CD4-positive, alpha-beta T cell (primary cell): ENCODE measurements at regions not wholly inside any gene's neighbourhood (a gene's known extent, or its start where the extent isn't known, plus 50 kb on each side); places are given as distances from the start of the nearest gene placed in this dataset.

Experiments
- ATAC-seq: fragments of 200-7000 bp; cut with Tn5 transposase; one replicate; pipeline ENCODE4 v1.10.0; 2022; ENCODE audit warnings: mild to moderate bottlenecking; ENCODE audit not compliant: poor library complexity
- CTCF ChIA-PET: fragments of 350-600 bp; sonication (Branson Sonifier 250); formaldehyde crosslinking; loops from one replicate; lab custom pipeline; 2021; ENCODE audit warnings: antibody characterized with exemption, inconsistent platforms; lab: Charles Lee
- POLR2A ChIA-PET: fragments of 350-600 bp; sonication (Branson Sonifier 250); formaldehyde crosslinking; loops from one replicate; lab custom pipeline; 2021; ENCODE audit warnings: antibody characterized with exemption, inconsistent platforms; lab: Charles Lee
- DNase-seq, 14 experiments: peaks; one replicate each; pipeline ENCODE4 v3.0.0-alpha.2; 2013 to 2020; ENCODE audit warnings: mixed read lengths in 2 of 14
- H3K27ac ChIP-seq, 2 donors: one replicate each; pipeline versions ENCODE4 v1.5.1 to v1.7.0; 2013; ENCODE audit warnings: low read length in 2 of 2, low read depth in 1 of 2, mild to moderate bottlenecking in 1 of 2
- H3K27me3 ChIP-seq, 2 experiments: 1 replicate in 1 of 2; 2 replicates in 1 of 2; pipeline versions ENCODE4 v1.6.1 to v1.7.0; 2013; ENCODE audit warnings: low read length in 2 of 2, control low read depth in 1 of 2, mild to moderate bottlenecking in 1 of 2, moderate library complexity in 1 of 2; ENCODE audit not compliant: insufficient read depth in 2 of 2, control insufficient read depth in 1 of 2
- H3K36me3 ChIP-seq: one replicate; pipeline ENCODE4 v1.6.1; 2013; ENCODE audit warnings: low read length, control low read depth; ENCODE audit not compliant: insufficient read depth
- H3K4me1 ChIP-seq: one replicate; pipeline ENCODE4 v1.6.1; 2013; ENCODE audit warnings: low read length, control low read depth; ENCODE audit not compliant: insufficient read depth
- H3K4me3 ChIP-seq: one replicate; pipeline ENCODE4 v1.5.1; 2013; ENCODE audit warnings: mild to moderate bottlenecking, low read length, moderate library complexity
- H3K9me3 ChIP-seq, 2 experiments: 1 replicate in 1 of 2; 2 replicates in 1 of 2; pipeline versions ENCODE4 v1.6.1 to v1.7.0; 2013; ENCODE audit warnings: low read length in 2 of 2, mild to moderate bottlenecking in 2 of 2, control low read depth in 1 of 2, moderate library complexity in 1 of 2; ENCODE audit not compliant: control insufficient read depth in 1 of 2, insufficient read depth in 1 of 2
- H3K27ac Mint-ChIP-seq: one replicate; pipeline ENCODE4 v1.8.0; 2020; ENCODE audit warnings: mixed read lengths
- H3K27me3 Mint-ChIP-seq: one replicate; pipeline ENCODE4 v1.8.0; 2021; ENCODE audit warnings: mixed read lengths
- H3K36me3 Mint-ChIP-seq: one replicate; pipeline ENCODE4 v1.8.0; 2021; ENCODE audit warnings: low read depth, mixed read lengths
- H3K4me1 Mint-ChIP-seq: one replicate; pipeline ENCODE4 v1.8.0; 2021; ENCODE audit warnings: low read depth, mixed read lengths
- H3K4me3 Mint-ChIP-seq: one replicate; pipeline ENCODE4 v1.8.0; 2020; ENCODE audit warnings: mild to moderate bottlenecking, mixed read lengths
- H3K9me3 Mint-ChIP-seq: one replicate; pipeline ENCODE4 v1.8.0; 2020; ENCODE audit warnings: mixed read lengths
- intact Hi-C, 2 experiments: fragments of 100-400 bp; cut with DNase I in 1 of 2; cut with micrococcal nuclease in 1 of 2; formaldehyde crosslinking; loops; one replicate each; pipeline versions ENCODE4 v1.15.1 to v1.9.0; 2023 to 2025; cut with DNase I, micrococcal nuclease
- TF ChIP-seq, protein P1 (sequence below): fragments of 200-600 bp; IDR thresholded peaks from one replicate; pipeline ENCODE4 v1.8.0; 2022; ENCODE audit warnings: antibody characterized with exemption, mild to moderate bottlenecking

DNA sequence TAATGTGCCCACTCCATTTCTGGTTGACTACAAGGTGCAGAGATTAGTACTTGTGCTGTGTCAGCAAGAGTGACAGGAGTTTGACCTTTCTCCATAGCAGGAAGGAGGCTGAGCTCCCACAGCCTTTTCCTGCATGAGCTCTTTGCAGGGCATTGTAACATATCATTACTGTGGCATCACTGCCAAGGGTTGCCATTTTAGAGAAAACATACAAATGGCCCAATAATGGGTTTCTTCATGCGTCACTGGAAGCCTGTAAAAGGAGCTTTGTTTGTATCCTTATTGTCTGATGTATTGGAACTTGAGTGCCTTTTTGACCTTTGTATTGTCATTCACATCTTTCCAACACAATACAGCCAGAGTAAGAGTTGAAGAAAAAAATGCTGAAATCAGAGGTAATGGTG, 323.0 kb upstream of the CDIN1 start:
- ChIA-PET POLR2A (no interaction called here), CTCF (no interaction called here)
- no peak overlapping the region for H3K4me3 Mint-ChIP-seq

DNA sequence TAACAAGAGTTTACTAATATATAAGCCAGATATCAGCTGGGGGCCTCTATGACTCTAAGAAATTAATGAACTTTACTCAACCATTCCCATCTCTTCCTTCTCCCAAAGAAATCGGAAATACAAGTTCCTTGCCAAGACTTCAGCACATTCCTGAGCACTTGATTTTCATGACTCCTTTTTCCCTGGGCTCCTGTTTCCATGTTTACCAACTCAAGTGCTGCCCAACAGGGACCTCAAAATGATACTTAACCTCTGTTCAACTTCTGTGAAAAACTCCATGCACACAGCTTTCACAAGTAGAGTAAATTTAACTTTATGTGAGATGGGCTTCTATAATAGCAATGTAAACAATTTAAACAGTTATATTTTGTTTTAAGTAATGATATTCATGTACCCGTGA, 315.8 kb upstream of the CDIN1 start:
- no peak overlapping the region for H3K27ac ChIP-seq
- no peak overlapping the region for H3K4me3 ChIP-seq
- Mint-ChIP-seq H3K4me1 (no peaks in the 10 kb centered on the region), H3K36me3 (no peaks in the 10 kb centered on the region), H3K27me3 (no peaks in the 10 kb centered on the region), H3K4me3 (no peak overlapping the region), H3K27ac (no peak overlapping the region), H3K9me3 (peaks cover 7% of the 10 kb centered on the region)
- intact Hi-C loops = no loop called here
- no peaks in the 10 kb centered on the region for H3K27me3 ChIP-seq
- no peaks in the 10 kb centered on the region for H3K4me1 ChIP-seq
- TF ChIP-seq, protein P1, sequence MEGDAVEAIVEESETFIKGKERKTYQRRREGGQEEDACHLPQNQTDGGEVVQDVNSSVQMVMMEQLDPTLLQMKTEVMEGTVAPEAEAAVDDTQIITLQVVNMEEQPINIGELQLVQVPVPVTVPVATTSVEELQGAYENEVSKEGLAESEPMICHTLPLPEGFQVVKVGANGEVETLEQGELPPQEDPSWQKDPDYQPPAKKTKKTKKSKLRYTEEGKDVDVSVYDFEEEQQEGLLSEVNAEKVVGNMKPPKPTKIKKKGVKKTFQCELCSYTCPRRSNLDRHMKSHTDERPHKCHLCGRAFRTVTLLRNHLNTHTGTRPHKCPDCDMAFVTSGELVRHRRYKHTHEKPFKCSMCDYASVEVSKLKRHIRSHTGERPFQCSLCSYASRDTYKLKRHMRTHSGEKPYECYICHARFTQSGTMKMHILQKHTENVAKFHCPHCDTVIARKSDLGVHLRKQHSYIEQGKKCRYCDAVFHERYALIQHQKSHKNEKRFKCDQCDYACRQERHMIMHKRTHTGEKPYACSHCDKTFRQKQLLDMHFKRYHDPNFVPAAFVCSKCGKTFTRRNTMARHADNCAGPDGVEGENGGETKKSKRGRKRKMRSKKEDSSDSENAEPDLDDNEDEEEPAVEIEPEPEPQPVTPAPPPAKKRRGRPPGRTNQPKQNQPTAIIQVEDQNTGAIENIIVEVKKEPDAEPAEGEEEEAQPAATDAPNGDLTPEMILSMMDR = no peak
- CTCF ChIA-PET = no interaction called here
- POLR2A ChIA-PET = no interaction called here
- DNase-seq = no peak
- no peaks in the 10 kb centered on the region for H3K9me3 ChIP-seq
- no peak for ATAC-seq
- no peaks in the 10 kb centered on the region for H3K36me3 ChIP-seq

More for the DNA sequence above, 323.0 kb upstream of the CDIN1 start:
- intact Hi-C loops = no loop called here
- no peak for DNase-seq
- TF ChIP-seq, protein P1 = no peak
- Mint-ChIP-seq H3K4me1 (no peaks in the 10 kb centered on the region), H3K27me3 (no peaks in the 10 kb centered on the region), H3K9me3 (peaks cover 2% of the 10 kb centered on the region), H3K36me3 (no peaks in the 10 kb centered on the region), H3K27ac (no peak overlapping the region)
- Histone ChIP-seq H3K4me1 (no peaks in the 10 kb centered on the region), H3K27ac (no peak overlapping the region), H3K36me3 (no peaks in the 10 kb centered on the region), H3K27me3 (no peaks in the 10 kb centered on the region), H3K4me3 (no peak overlapping the region), H3K9me3 (peaks cover 0 to 3% of the 10 kb centered on the region in 2 experiments)
- ATAC-seq = no peak

DNA sequence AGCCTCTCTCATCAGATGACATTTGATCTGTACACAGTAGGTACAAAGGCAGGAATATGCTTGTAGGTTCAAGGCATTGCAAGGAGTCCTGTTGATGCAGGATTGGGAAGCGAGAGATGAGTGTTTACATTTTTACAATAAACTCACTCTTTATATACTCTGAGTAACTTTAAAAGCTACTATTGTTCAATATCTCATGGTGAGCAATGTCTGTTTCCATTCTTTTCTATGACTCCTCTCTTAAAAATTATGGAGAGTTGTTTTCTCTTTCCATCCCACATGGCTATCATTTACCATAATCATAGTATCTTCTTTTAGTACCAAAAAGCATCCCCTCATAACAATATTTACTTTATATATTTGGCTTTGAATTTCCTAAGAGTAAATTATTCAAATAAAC, 314.0 kb upstream of the CDIN1 start:
- Mint-ChIP-seq H3K9me3 (peaks cover 7% of the 10 kb centered on the region), H3K27me3 (no peaks in the 10 kb centered on the region), H3K4me3 (no peak overlapping the region), H3K27ac (no peak overlapping the region), H3K4me1 (no peaks in the 10 kb centered on the region), H3K36me3 (no peaks in the 10 kb centered on the region)
- Histone ChIP-seq H3K9me3 (no peaks in the 10 kb centered on the region), H3K27me3 (no peaks in the 10 kb centered on the region), H3K4me1 (no peaks in the 10 kb centered on the region), H3K36me3 (no peaks in the 10 kb centered on the region), H3K4me3 (no peak overlapping the region), H3K27ac (no peak overlapping the region)
- ChIA-PET CTCF (no interaction called here), POLR2A (no interaction called here)
- TF ChIP-seq, protein P1 = no peak
- intact Hi-C loops = no loop called here
- ATAC-seq (no peak), DNase-seq (no peak)
